Mononuclear cell (primary cell): ENCODE measurements at regions not wholly inside any gene's neighbourhood (a gene's known extent, or its start where the extent isn't known, plus 50 kb on each side); places are given as distances from the start of the nearest gene placed in this dataset.

Source experiments
- H3K27me3 ChIP-seq: 2 replicates; pipeline ENCODE4 v1.6.0; 2011; ENCODE audit warnings: low read length, control low read depth; ENCODE audit not compliant: insufficient read depth
- H3K4me1 ChIP-seq: 2 replicates; pipeline ENCODE4 v1.5.1; 2011; ENCODE audit warnings: mild to moderate bottlenecking, low read length, control low read depth; ENCODE audit not compliant: insufficient read depth
- H3K4me3 ChIP-seq: 2 replicates; pipeline ENCODE4 v1.5.1; 2011; ENCODE audit warnings: mild to moderate bottlenecking, low read length, moderate library complexity
- H3K9me3 ChIP-seq: 2 replicates; pipeline ENCODE4 v1.5.1; 2011; ENCODE audit warnings: low read depth, mild to moderate bottlenecking, control low read depth, low read length

DNA sequence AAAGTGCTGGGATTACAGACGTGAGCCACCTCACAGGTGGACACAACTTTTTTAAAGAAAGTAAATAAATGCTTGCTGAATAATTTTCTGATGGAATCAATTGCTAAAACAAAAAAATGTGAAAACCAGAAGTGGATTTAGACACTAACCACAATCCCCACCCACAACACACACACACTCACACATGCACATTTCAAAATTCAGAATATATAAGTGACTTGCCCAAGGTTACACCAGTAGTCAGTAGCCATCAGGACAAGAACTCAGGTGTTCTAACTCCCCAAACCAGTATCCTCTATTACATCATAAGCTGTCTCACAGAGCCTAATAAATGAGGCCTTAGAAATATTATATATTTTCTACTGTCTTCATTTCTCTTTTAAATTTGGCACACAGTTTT, 1923.6 kb upstream of the PIK3C3 start:
- Histone ChIP-seq H3K4me1 (no peaks in the 10 kb centered on the region), H3K27me3 (no peaks in the 10 kb centered on the region), H3K9me3 (no peaks in the 10 kb centered on the region), H3K4me3 (no peak overlapping the region)

DNA sequence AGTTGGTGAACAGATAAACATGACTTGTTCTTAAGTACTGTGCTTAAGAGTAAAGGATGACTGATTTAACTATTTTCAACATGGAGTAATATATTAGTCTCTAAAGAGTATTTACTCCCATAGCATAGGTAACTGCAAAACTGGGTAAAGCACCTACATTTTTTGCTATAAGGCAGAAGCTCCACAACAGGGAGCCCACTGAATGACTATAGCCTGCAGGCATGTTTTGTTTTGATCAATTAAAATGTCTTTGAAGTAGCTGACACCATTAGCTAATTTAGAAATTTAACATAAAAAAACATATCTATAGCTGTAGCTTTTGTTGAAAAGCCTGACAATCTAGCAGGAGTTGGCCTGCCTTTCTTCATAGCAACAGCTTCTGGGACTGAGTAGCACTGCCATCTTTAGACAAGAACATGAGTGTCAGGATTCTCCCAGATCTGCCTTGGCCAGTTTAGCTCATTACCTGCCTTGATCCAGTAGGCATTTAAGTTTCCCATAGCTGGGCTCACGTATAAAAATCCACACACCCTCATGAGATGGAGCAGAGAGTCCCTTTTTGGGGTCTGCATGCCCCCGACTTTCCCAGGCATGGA, 1935.1 kb upstream of the PIK3C3 start:
- no peaks in the 10 kb centered on the region for H3K27me3 ChIP-seq
- H3K9me3 ChIP-seq: no peaks in the 10 kb centered on the region
- H3K4me3 ChIP-seq: no peak overlapping the region
- H3K4me1 ChIP-seq: no peaks in the 10 kb centered on the region

DNA sequence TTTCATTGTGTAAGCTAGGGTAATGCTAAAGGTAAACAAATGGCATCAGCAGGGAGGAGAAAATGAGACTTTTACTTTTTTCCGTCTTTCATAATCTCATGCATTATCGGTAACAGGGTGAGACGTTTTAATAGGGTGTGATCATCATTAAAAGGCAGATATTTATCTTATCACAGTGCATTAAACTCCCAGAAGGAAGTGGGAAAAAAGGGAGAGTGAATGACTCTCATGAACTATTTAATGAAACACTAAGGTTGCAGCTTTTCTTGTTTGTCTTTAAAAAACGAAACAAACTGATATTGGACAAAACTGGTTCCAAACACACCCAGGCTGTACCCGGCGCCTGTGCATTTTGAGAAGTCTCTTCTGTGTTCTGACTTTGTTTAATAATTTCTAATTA, 1936.8 kb upstream of the PIK3C3 start:
- no peak overlapping the region for H3K4me3 ChIP-seq
- H3K9me3 ChIP-seq: no peaks in the 10 kb centered on the region
- no peaks in the 10 kb centered on the region for H3K27me3 ChIP-seq
- H3K4me1 ChIP-seq: no peaks in the 10 kb centered on the region

DNA sequence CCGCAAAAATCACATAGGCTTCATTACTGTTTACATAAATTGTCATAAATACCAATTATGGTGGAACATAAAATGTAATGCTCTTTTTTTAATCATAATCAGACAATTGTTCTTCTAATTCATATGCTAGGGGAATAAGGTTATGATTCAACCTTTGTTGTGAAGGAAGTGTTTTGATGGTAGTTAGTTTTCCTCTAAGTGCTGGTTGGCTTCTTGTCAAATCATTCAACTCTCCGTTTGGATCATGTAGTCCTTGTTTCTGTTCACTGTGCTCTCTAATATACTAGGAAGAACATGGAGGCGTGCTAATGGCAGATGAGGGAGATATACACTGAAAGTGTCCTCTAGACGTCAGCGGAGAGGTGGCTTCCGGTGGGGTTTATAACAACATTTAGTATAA, 1938.0 kb upstream of the PIK3C3 start:
- Histone ChIP-seq H3K27me3 (no peaks in the 10 kb centered on the region), H3K4me1 (no peaks in the 10 kb centered on the region), H3K9me3 (no peaks in the 10 kb centered on the region), H3K4me3 (no peak overlapping the region)

GRCh38 chr18:40016405-40016804, 1938.6 kb upstream of the PIK3C3 start:
- H3K9me3 ChIP-seq: no peaks in the 10 kb centered on the region
- no peak overlapping the region for H3K4me3 ChIP-seq
- no peaks in the 10 kb centered on the region for H3K27me3 ChIP-seq
- H3K4me1 ChIP-seq: no peaks in the 10 kb centered on the region

- H3K4me3 ChIP-seq: no peak overlapping the region
- H3K27me3 ChIP-seq: no peaks in the 10 kb centered on the region
- no peaks in the 10 kb centered on the region for H3K4me1 ChIP-seq
- no peaks in the 10 kb centered on the region for H3K9me3 ChIP-seq
Measured at GRCh38 chr18:40013001-40013609, 1941.9 kb upstream of the PIK3C3 start.

- Histone ChIP-seq H3K4me3 (no peak overlapping the region), H3K9me3 (no peaks in the 10 kb centered on the region), H3K4me1 (no peaks in the 10 kb centered on the region), H3K27me3 (no peaks in the 10 kb centered on the region)
Measured at GRCh38 chr18:40011201-40011600, 1943.8 kb upstream of the PIK3C3 start.

GRCh38 chr18:40006634-40007033, 1948.4 kb upstream of the PIK3C3 start:
- no peaks in the 10 kb centered on the region for H3K27me3 ChIP-seq
- H3K9me3 ChIP-seq: no peaks in the 10 kb centered on the region
- no peak overlapping the region for H3K4me3 ChIP-seq
- no peaks in the 10 kb centered on the region for H3K4me1 ChIP-seq

DNA sequence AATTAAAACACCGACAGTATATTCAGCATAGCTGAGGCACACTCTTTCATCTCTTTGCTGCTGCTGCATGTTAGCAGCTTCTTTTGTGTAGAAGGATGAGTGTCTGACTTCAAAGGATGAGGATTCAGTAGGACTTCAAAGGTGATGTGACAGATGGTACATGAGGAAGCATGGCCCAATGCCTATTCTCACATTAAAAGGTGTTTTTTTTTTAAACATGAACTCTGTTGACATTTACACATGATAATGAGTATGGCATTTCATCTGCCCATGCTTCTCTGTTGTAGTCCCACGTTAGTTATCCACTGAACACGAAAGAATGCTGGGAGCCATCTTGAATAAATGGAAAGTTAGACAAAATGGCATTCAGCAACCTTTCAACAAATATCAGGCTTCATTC, 1950.8 kb upstream of the PIK3C3 start:
- Histone ChIP-seq H3K27me3 (no peaks in the 10 kb centered on the region), H3K9me3 (no peaks in the 10 kb centered on the region), H3K4me3 (no peak overlapping the region), H3K4me1 (no peaks in the 10 kb centered on the region)

DNA sequence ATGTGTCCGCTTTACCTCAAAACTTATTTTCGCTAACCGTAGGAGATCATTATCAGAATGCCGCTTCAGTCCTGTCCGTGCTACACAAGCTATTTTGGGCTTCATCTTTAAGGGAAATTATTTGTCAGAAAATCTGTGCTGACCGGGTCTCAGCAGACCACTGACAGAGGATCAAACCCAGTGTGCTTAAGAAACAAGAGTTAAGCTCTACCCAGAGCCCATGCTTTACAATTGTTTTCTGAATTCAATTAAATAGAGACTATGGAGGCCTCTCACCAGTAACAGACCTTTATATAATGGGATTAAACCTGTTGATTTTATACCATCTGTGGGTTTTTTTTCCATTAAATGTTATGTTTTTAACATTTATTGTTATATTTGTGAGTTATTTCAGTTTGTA, 1956.7 kb upstream of the PIK3C3 start:
- no peaks in the 10 kb centered on the region for H3K4me1 ChIP-seq
- H3K4me3 ChIP-seq: no peak overlapping the region
- no peaks in the 10 kb centered on the region for H3K27me3 ChIP-seq
- H3K9me3 ChIP-seq: no peaks in the 10 kb centered on the region

DNA sequence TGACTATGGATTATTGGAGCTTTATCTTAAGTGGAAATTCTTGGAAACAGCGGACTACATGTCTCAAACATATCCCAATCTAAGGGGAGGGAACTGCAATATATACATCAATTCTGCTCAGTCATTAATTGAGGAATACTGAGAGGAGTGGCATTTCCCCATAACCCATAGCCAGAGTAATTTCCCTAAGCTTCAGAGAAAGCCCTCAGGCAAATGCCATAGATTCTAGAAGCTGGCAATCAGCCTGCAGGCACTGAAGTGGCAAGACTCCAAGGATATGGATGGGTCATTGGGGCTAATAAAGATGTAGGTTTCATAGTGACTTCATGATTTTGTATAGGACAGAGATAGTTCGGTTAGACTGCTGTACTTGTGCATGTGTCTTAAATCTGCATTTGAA, 1960.5 kb upstream of the PIK3C3 start:
- H3K4me1 ChIP-seq: no peaks in the 10 kb centered on the region
- H3K27me3 ChIP-seq: no peaks in the 10 kb centered on the region
- H3K4me3 ChIP-seq: no peak overlapping the region
- H3K9me3 ChIP-seq: no peaks in the 10 kb centered on the region

DNA sequence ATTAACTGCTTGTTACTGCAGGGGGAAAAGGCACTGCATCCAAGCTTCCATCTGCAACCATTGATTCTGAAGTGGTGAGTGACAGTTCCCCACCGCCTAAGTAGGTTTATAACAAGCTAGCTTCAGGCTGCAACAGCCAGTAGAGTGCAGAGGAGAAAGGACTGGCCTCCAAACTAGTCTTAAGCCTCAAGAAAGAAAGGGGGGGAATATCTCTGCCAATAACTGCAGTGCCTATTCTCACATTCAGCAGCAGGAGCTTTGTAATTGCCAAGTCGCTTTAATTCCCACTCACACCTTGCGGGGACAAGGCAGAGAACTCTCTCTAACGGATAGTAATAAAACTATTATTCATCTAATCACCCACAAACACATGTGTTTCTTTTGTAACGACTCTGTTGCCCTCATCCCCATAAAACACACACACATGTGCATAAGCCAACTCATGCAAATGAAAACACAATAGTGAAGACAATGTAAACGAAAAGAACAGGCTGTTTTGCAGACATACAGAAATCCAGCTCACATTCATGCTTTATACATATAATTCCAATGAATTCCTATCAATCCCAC, 1963.3 kb upstream of the PIK3C3 start:
- Histone ChIP-seq H3K9me3 (no peaks in the 10 kb centered on the region), H3K4me3 (no peak overlapping the region), H3K4me1 (no peaks in the 10 kb centered on the region), H3K27me3 (no peaks in the 10 kb centered on the region)

DNA sequence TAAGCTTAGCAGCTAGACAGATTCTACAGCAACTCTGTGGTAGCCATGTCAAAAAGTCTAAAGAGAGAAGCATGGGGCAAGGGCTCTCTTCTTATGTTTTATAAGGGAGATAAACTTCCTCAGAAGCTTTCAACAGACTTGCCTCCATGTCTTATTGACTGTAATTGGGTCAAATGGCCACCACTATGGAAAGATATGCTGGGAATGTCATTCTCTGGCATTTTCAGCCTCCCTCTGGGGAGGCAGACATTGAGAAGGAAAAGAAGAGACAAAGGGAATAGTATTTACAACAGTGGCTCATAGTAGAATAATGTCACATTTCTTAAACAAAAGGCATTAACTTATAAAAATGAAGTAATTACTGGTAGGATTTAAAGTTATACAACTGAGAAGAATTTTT, 1964.5 kb upstream of the PIK3C3 start:
- Histone ChIP-seq H3K27me3 (no peaks in the 10 kb centered on the region), H3K9me3 (no peaks in the 10 kb centered on the region), H3K4me1 (no peaks in the 10 kb centered on the region), H3K4me3 (no peak overlapping the region)

DNA sequence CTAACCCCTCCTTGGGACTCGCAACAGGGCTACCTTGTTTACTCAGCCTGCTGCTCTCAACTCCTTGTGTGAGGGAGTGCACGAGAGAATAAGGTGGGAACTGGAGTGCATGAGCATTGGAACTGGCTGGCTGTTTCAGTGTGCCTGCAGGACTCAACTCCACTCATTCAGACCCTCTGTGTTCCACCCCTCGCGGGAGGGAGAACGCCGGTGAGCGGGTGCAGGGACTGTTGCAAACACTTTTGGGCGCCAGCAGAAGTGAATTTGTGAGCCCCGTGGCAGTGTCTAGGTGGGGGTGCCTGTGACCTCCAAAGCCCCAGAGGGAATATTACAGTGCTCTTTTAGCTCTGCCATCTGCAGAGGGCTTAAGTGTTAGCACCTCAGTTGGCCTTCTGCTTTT, 1978.3 kb upstream of the PIK3C3 start:
- no peaks in the 10 kb centered on the region for H3K4me1 ChIP-seq
- no peaks in the 10 kb centered on the region for H3K9me3 ChIP-seq
- no peak overlapping the region for H3K4me3 ChIP-seq
- H3K27me3 ChIP-seq: no peaks in the 10 kb centered on the region

- Histone ChIP-seq H3K4me1 (no peaks in the 10 kb centered on the region), H3K4me3 (no peak overlapping the region), H3K27me3 (no peaks in the 10 kb centered on the region), H3K9me3 (no peaks in the 10 kb centered on the region)
Measured at GRCh38 chr18:39972521-39972920, 1982.5 kb upstream of the PIK3C3 start.

DNA sequence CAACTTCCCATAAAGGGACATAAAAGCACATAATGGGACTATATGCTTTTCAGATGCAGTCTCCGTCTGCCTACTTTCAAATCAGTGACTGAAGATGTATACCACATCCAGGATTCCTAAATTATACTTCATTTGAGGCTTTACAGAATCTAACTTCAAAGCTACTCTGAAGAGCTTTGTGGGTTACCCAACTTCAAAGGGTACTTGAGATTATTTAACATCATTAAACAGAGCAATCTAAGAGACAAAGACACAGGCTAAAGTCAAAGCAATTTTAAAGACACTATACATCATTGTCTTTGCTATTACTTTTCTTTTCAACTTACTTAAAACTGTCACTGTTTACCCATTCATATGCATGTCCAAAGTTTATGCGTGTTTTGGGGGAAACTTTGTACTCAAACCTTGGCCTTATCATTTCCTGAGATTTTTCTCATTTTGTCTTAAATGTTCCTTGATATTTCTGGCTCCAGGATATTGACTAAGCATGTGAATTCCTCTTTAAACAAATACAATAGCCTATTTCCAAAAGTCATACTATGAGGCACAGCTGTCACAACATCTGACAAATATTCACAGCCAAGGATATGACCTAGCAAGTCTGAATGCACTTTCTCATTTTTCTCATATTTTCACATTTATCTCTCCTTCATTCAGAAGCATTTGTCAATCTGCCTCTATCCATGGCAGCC, 1985.1 kb upstream of the PIK3C3 start:
- no peaks in the 10 kb centered on the region for H3K9me3 ChIP-seq

More for the DNA sequence above, 1985.1 kb upstream of the PIK3C3 start:
- H3K4me3 ChIP-seq: no peak overlapping the region
- H3K27me3 ChIP-seq: no peaks in the 10 kb centered on the region
- H3K4me1 ChIP-seq: no peaks in the 10 kb centered on the region
